ENCODE measurements at regions not wholly inside any gene's neighbourhood (a gene's known extent, or its start where the extent isn't known, plus 50 kb on each side); places are given as distances from the start of the nearest gene placed in this dataset.
"Not testable (repeated sequence)": the region's sequence is repeated elsewhere in the genome, so short reads cannot be mapped to it uniquely, and the experiment has no call there.

- no peaks in the 10 kb centered on the region for H3K4me1 Mint-ChIP-seq
- no peaks in the 10 kb centered on the region for H3K9me3 Mint-ChIP-seq
- Histone ChIP-seq H3K36me3 (ENCODE audit: control insufficient read depth, insufficient read depth, low read length) (no peaks in the 10 kb centered on the region), H3K27ac (ENCODE audit: low read length) (no peak overlapping the region), H3K4me1 (ENCODE audit: control insufficient read depth, insufficient read depth, low read length) (no peaks in the 10 kb centered on the region), H3K27me3 (ENCODE audit: control insufficient read depth, insufficient read depth, low read length) (no peaks in the 10 kb centered on the region), H3K4me3 (ENCODE audit: low read length) (no peak overlapping the region), H3K9me3 (ENCODE audit: control insufficient read depth, insufficient read depth, low read length) (no peaks in the 10 kb centered on the region)
- no peaks in the 10 kb centered on the region for H3K36me3 Mint-ChIP-seq
- WGBS (ENCODE audit: insufficient coverage), result 90% methylated on average over 3 of the region's 3 CpGs
- ATAC-seq (no peak), DNase-seq (no peak)
- H3K4me3 Mint-ChIP-seq, result no peak overlapping the region
- H3K27ac Mint-ChIP-seq, result no peak overlapping the region
- intact Hi-C loops (cut with micrococcal nuclease), result no loop called here
- peaks cover 0 to 2% of the 10 kb centered on the region in 2 donors for H3K27me3 Mint-ChIP-seq (ENCODE audit: low read depth in 2 of 2)
- no peak for TF ChIP-seq CTCF (IDR thresholded peaks at IDR 0.05)
These were observed 110.8 kb downstream of the FAM174A start for GRCh38 chr5:100646011-100646410.

GRCh38 chr5:100646691-100647090 lies 111.5 kb downstream of the FAM174A start:
- intact Hi-C loops (cut with micrococcal nuclease), result no loop called here
- no peaks in the 10 kb centered on the region for H3K9me3 ChIP-seq (ENCODE audit: control insufficient read depth, insufficient read depth, low read length)
- no peak overlapping the region for H3K27ac Mint-ChIP-seq
- no peaks in the 10 kb centered on the region for H3K36me3 ChIP-seq (ENCODE audit: control insufficient read depth, insufficient read depth, low read length)
- H3K4me3 ChIP-seq (ENCODE audit: low read length), result no peak overlapping the region
- 80% methylated on average over 9 of the region's 9 CpGs for WGBS (ENCODE audit: insufficient coverage)
- no peaks in the 10 kb centered on the region for H3K4me1 ChIP-seq (ENCODE audit: control insufficient read depth, insufficient read depth, low read length)
- TF ChIP-seq CTCF (IDR thresholded peaks at IDR 0.05), result no peak
- no peaks in the 10 kb centered on the region for H3K4me1 Mint-ChIP-seq
- H3K27ac ChIP-seq (ENCODE audit: low read length), result no peak overlapping the region
- peaks cover 0 to 2% of the 10 kb centered on the region in 2 donors for H3K27me3 Mint-ChIP-seq (ENCODE audit: low read depth in 2 of 2)
- no peaks in the 10 kb centered on the region for H3K9me3 Mint-ChIP-seq
- DNase-seq, result no peak
- H3K27me3 ChIP-seq (ENCODE audit: control insufficient read depth, insufficient read depth, low read length), result no peaks in the 10 kb centered on the region
- H3K36me3 Mint-ChIP-seq, result no peaks in the 10 kb centered on the region
- no peak for ATAC-seq
- H3K4me3 Mint-ChIP-seq, result no peak overlapping the region

GRCh38 chr5:100647461-100648230 lies 112.5 kb downstream of the FAM174A start:
- Histone ChIP-seq H3K9me3 (ENCODE audit: control insufficient read depth, insufficient read depth, low read length) (no peaks in the 10 kb centered on the region), H3K4me1 (ENCODE audit: control insufficient read depth, insufficient read depth, low read length) (no peaks in the 10 kb centered on the region), H3K27ac (ENCODE audit: low read length) (no peak overlapping the region), H3K27me3 (ENCODE audit: control insufficient read depth, insufficient read depth, low read length) (no peaks in the 10 kb centered on the region), H3K4me3 (ENCODE audit: low read length) (no peak overlapping the region), H3K36me3 (ENCODE audit: control insufficient read depth, insufficient read depth, low read length) (no peaks in the 10 kb centered on the region)
- no peaks in the 10 kb centered on the region for H3K4me1 Mint-ChIP-seq
- H3K27ac Mint-ChIP-seq, result no peak overlapping the region
- no peaks in the 10 kb centered on the region for H3K9me3 Mint-ChIP-seq
- peak in 1 of 2 donors; percentile 11 for DNase-seq
- intact Hi-C loops (cut with micrococcal nuclease), result no loop called here
- TF ChIP-seq CTCF (IDR thresholded peaks at IDR 0.05), result no peak
- H3K4me3 Mint-ChIP-seq, result no peak overlapping the region
- no peak for ATAC-seq
- no peaks in the 10 kb centered on the region for H3K36me3 Mint-ChIP-seq
- no peaks in the 10 kb centered on the region for H3K27me3 Mint-ChIP-seq (ENCODE audit: low read depth in 2 of 2)
- 74% methylated on average over 10 of the region's 10 CpGs for WGBS (ENCODE audit: insufficient coverage)

- H3K36me3 Mint-ChIP-seq, result no peaks in the 10 kb centered on the region
- Histone ChIP-seq H3K4me1 (ENCODE audit: control insufficient read depth, insufficient read depth, low read length) (no peaks in the 10 kb centered on the region), H3K27me3 (ENCODE audit: control insufficient read depth, insufficient read depth, low read length) (no peaks in the 10 kb centered on the region), H3K36me3 (ENCODE audit: control insufficient read depth, insufficient read depth, low read length) (no peaks in the 10 kb centered on the region), H3K27ac (ENCODE audit: low read length) (no peak overlapping the region), H3K4me3 (ENCODE audit: low read length) (no peak overlapping the region), H3K9me3 (ENCODE audit: control insufficient read depth, insufficient read depth, low read length) (no peaks in the 10 kb centered on the region)
- DNase-seq (no peak), ATAC-seq (no peak)
- no peaks in the 10 kb centered on the region for H3K9me3 Mint-ChIP-seq
- no peaks in the 10 kb centered on the region for H3K27me3 Mint-ChIP-seq (ENCODE audit: low read depth in 2 of 2)
- TF ChIP-seq CTCF (IDR thresholded peaks at IDR 0.05), result no peak
- intact Hi-C loops (cut with micrococcal nuclease), result no loop called here
- no peak overlapping the region for H3K27ac Mint-ChIP-seq
- no peak overlapping the region for H3K4me3 Mint-ChIP-seq
- H3K4me1 Mint-ChIP-seq, result peaks cover 10 to 12% of the 10 kb centered on the region in 2 donors
These were observed 119.7 kb downstream of the FAM174A start for GRCh38 chr5:100654895-100655294.

- ATAC-seq; DNase-seq; H3K36me3 Mint-ChIP-seq; intact Hi-C loops (cut with micrococcal nuclease); H3K4me1 ChIP-seq (ENCODE audit: control insufficient read depth, insufficient read depth, low read length); H3K4me3 ChIP-seq (ENCODE audit: low read length); H3K9me3 ChIP-seq (ENCODE audit: control insufficient read depth, insufficient read depth, low read length); H3K27me3 ChIP-seq (ENCODE audit: control insufficient read depth, insufficient read depth, low read length); H3K4me3 Mint-ChIP-seq; H3K36me3 ChIP-seq (ENCODE audit: control insufficient read depth, insufficient read depth, low read length); H3K27ac Mint-ChIP-seq; H3K27me3 Mint-ChIP-seq (ENCODE audit: low read depth in 2 of 2); H3K27ac ChIP-seq (ENCODE audit: low read length); H3K9me3 Mint-ChIP-seq: not testable (repeated sequence)
- WGBS (ENCODE audit: insufficient coverage), result 94% methylated on average over 28 of the region's 28 CpGs
- peaks cover 13 to 15% of the 10 kb centered on the region in 2 donors for H3K4me1 Mint-ChIP-seq
These were observed 121.6 kb downstream of the FAM174A start for GRCh38 chr5:100656771-100657170.

Data from natural killer cell (primary cell).